SK-N-SH (cell line): ENCODE measurements at regions not wholly inside any gene's neighbourhood (a gene's known extent, or its start where the extent isn't known, plus 50 kb on each side); places are given as distances from the start of the nearest gene placed in this dataset.

Source experiments
- CTCF ChIA-PET: fragments of 300-600, 350-600 bp; formaldehyde crosslinking; extraction: SDS; loops from one replicate; lab custom pipeline; 2021; lab: Yijun Ruan, JAX
- POLR2A ChIA-PET: fragments of 350-600 bp; sonication (Branson Sonifier 250); formaldehyde crosslinking; extraction: SDS; loops from one replicate; lab custom pipeline; 2020; ENCODE audit warnings: antibody characterized with exemption, inconsistent platforms; lab: Yijun Ruan, JAX
- DNase-seq: peaks from one replicate; pipeline ENCODE4 v3.0.0; 2012
- H2AFZ ChIP-seq: fragments of 200-600 bp; sonication (generic); 2 replicates; pipeline ENCODE4 v1.8.1; 2016; ENCODE audit warnings: antibody characterized with exemption, mild to moderate bottlenecking, low read depth
- H3F3A ChIP-seq: fragments of 200-600 bp; sonication (generic); replicated peaks from 2 replicates; pipeline ENCODE3; 2016; ENCODE audit warnings: antibody characterized with exemption, mild to moderate bottlenecking; ENCODE audit not compliant: insufficient read depth
- H3K27ac ChIP-seq, 2 experiments: fragments of 200-500 bp in 1 of 2; fragments of 200-600 bp in 1 of 2; sonication (Bioruptor generic) in 1 of 2; sonication (generic), shearing (Covaris generic) in 1 of 2; 2 replicates each; pipeline versions ENCODE4 v1.5.1 to v1.6.1; 2014 to 2016; ENCODE audit warnings: low read depth in 2 of 2, inconsistent platforms in 1 of 2, low read length in 1 of 2, mild to moderate bottlenecking in 1 of 2, mixed read lengths in 1 of 2
- H3K27me3 ChIP-seq: fragments of 200-600 bp; sonication (generic), shearing (Covaris generic); 2 replicates; pipeline ENCODE4 v1.6.1; 2016; ENCODE audit warnings: mixed run types; ENCODE audit not compliant: insufficient read depth
- H3K36me3 ChIP-seq, 2 experiments: fragments of 200-500 bp in 1 of 2; fragments of 200-600 bp in 1 of 2; sonication (Bioruptor generic) in 1 of 2; sonication (generic) in 1 of 2; replicated peaks in 1 of 2; 2 replicates each; pipeline versions ENCODE3 to v1.5.1; 2014 to 2016; ENCODE audit warnings: low read length in 1 of 2, mild to moderate bottlenecking in 1 of 2; ENCODE audit not compliant: insufficient read depth in 2 of 2, control insufficient read depth in 1 of 2
- H3K4me1 ChIP-seq, 2 experiments: fragments of 200-500 bp in 1 of 2; fragments of 200-600 bp in 1 of 2; sonication (Bioruptor generic) in 1 of 2; sonication (generic), shearing (Covaris generic) in 1 of 2; 2 replicates each; pipeline versions ENCODE4 v1.5.1 to v1.6.1; 2014 to 2016; ENCODE audit warnings: low read depth in 1 of 2, low read length in 1 of 2, mixed run types in 1 of 2; ENCODE audit not compliant: insufficient read depth in 2 of 2, control insufficient read depth in 1 of 2
- H3K4me2 ChIP-seq: fragments of 200-600 bp; sonication (generic), shearing (Covaris generic); 2 replicates; pipeline ENCODE4 v1.6.1; 2017; ENCODE audit warnings: mixed run types
- H3K4me3 ChIP-seq, 2 experiments: fragments of 200-500 bp in 1 of 2; fragments of 200-600 bp in 1 of 2; sonication (Bioruptor generic) in 1 of 2; sonication (generic), shearing (Covaris generic) in 1 of 2; 2 replicates each; pipeline versions ENCODE4 v1.5.1 to v1.8.1; 2014 to 2016; ENCODE audit warnings: low read depth in 2 of 2, inconsistent platforms in 1 of 2, low read length in 1 of 2, mild to moderate bottlenecking in 1 of 2, mixed read lengths in 1 of 2, moderate library complexity in 1 of 2
- H3K79me2 ChIP-seq: fragments of 200-600 bp; sonication (generic); 2 replicates; pipeline ENCODE4 v1.8.1; 2017; ENCODE audit warnings: mild to moderate bottlenecking; ENCODE audit not compliant: insufficient read depth
- H3K9ac ChIP-seq: fragments of 200-600 bp; sonication (generic); 2 replicates; pipeline ENCODE4 v1.6.1; 2017; ENCODE audit warnings: mixed run types
- H3K9me2 ChIP-seq: fragments of 200-600 bp; sonication (generic); 2 replicates; pipeline ENCODE4 v1.6.1; 2017; ENCODE audit warnings: mixed run types
- H3K9me3 ChIP-seq: fragments of 200-600 bp; sonication (generic); 2 replicates; pipeline ENCODE4 v1.6.1; 2017; ENCODE audit warnings: mixed run types, mild to moderate bottlenecking, moderate library complexity
- H4K20me1 ChIP-seq: fragments of 200-600 bp; sonication (generic); 2 replicates; pipeline ENCODE4 v1.6.1; 2017; ENCODE audit warnings: mild to moderate bottlenecking, mixed run types; ENCODE audit not compliant: insufficient read depth
- CHD2 ChIP-seq: fragments of 150-350 bp; IDR thresholded peaks from 2 replicates; pipeline ENCODE4 v1.6.1; 2018; ENCODE audit warnings: low read length; ENCODE audit not compliant: partially characterized antibody
- FOSL2 ChIP-seq: IDR thresholded peaks from 2 replicates; pipeline ENCODE4 v1.4.0; 2012; ENCODE audit warnings: low read depth, mild to moderate bottlenecking, moderate library complexity, borderline replicate concordance
- FOXJ3 ChIP-seq: sonication (generic); formaldehyde crosslinking; IDR thresholded peaks from 2 replicates; pipeline ENCODE4 v1.5.1; 2020; ENCODE audit warnings: mild to moderate bottlenecking, missing genetic modification reagents
- FOXM1 ChIP-seq: IDR thresholded peaks from 2 replicates; pipeline ENCODE4 v1.4.0; 2012; ENCODE audit warnings: low read depth, mild to moderate bottlenecking
- GABPA ChIP-seq: IDR thresholded peaks from 2 replicates; pipeline ENCODE4 v1.4.0; 2012; ENCODE audit warnings: low read depth, mild to moderate bottlenecking
- JUND ChIP-seq: IDR thresholded peaks from 2 replicates; pipeline ENCODE4 v1.4.0; 2012
- MAX ChIP-seq: IDR thresholded peaks from 2 replicates; pipeline ENCODE4 v1.4.0; 2012; ENCODE audit warnings: low read depth
- MEF2A ChIP-seq: IDR thresholded peaks from 2 replicates; pipeline ENCODE4 v1.4.0; 2012; ENCODE audit warnings: low read depth, borderline replicate concordance
- NFIC ChIP-seq: IDR thresholded peaks from 2 replicates; pipeline ENCODE4 v1.4.0; 2012; ENCODE audit warnings: borderline replicate concordance
- RAD21 ChIP-seq: IDR thresholded peaks from 2 replicates; pipeline ENCODE4 v1.6.1; 2012; ENCODE audit warnings: mild to moderate bottlenecking, low read length
- RCOR1 ChIP-seq: fragments of 150-350 bp; IDR thresholded peaks from 2 replicates; pipeline ENCODE4 v1.6.1; 2017; ENCODE audit warnings: antibody characterized with exemption, low read length
- RFX5 ChIP-seq: IDR thresholded peaks from 2 replicates; pipeline ENCODE4 v1.6.1; 2012; ENCODE audit warnings: mild to moderate bottlenecking, improper control_type of control experiment, low read length
- SMC3 ChIP-seq: IDR thresholded peaks from 2 replicates; pipeline ENCODE4 v1.6.1; 2012; ENCODE audit warnings: low read depth, low read length, improper control_type of control experiment
- TAF1 ChIP-seq: IDR thresholded peaks from 2 replicates; pipeline ENCODE4 v1.6.1; 2012; ENCODE audit warnings: low read depth, mild to moderate bottlenecking, low read length, moderate library complexity, borderline replicate concordance
- TEAD4 ChIP-seq: IDR thresholded peaks from 2 replicates; pipeline ENCODE4 v1.4.0; 2012; ENCODE audit warnings: mild to moderate bottlenecking, borderline replicate concordance; ENCODE audit not compliant: insufficient read depth
- YY1 ChIP-seq: IDR thresholded peaks from 2 replicates; pipeline ENCODE4 v1.4.0; 2012; ENCODE audit warnings: low read depth, mild to moderate bottlenecking
- WGBS: methylation state at CpG from one replicate; pipeline ENCODE4 v1.1.6; 2017; ENCODE audit warnings: low lambda C conversion rate; 5-methylcytosine and 5-hydroxymethylcytosine counted together
- TF ChIP-seq, protein P1 (sequence below): IDR thresholded peaks from 2 replicates; pipeline ENCODE4 v1.4.0; 2012; ENCODE audit warnings: low read depth, borderline replicate concordance
- TF ChIP-seq, protein P2 (sequence below): fragments of 150-350 bp; IDR thresholded peaks from 2 replicates; pipeline ENCODE4 v1.6.1; 2017; ENCODE audit warnings: antibody characterized with exemption, low read length, low read depth, borderline replicate concordance

DNA sequence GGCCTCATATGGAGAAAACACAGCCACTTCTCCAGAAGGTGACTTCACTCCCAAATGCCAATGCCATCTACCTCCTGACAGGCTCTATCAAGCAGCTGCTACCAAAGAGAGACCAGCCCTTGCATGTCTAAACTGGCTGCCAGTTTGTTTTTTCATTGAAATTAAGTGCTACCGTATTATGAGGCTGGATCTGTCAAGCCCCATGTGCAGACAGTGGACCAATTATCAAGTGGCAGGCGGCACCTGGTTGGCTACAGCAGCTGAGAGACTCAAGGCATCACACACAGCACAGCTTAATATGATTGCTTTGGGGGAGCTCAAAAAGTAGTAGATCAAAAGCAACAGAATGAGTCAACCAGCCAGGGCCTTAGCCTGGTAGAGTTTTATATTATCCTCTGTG, 1293.0 kb upstream of the TENM4 start:
- ChIA-PET CTCF (no interaction called here), POLR2A (no interaction called here)
- no peaks in the 10 kb centered on the region for H3F3A ChIP-seq
- H3K4me1 ChIP-seq: no peaks in the 10 kb centered on the region
- no peaks in the 10 kb centered on the region for H4K20me1 ChIP-seq
- TF ChIP-seq JUND (no peak), FOXM1 (no peak)
- H3K9me2 ChIP-seq: no peaks in the 10 kb centered on the region
- no peaks in the 10 kb centered on the region for H3K36me3 ChIP-seq
- H3K4me2 ChIP-seq: no peak overlapping the region
- no peak for DNase-seq
- no peak overlapping the region for H2AFZ ChIP-seq
- no peak overlapping the region for H3K4me3 ChIP-seq
- no peak overlapping the region for H3K9ac ChIP-seq
- no peaks in the 10 kb centered on the region for H3K79me2 ChIP-seq
- 33% methylated on average over 1 of the region's 2 CpGs for WGBS
- H3K27ac ChIP-seq: no peak overlapping the region
- no peaks in the 10 kb centered on the region for H3K27me3 ChIP-seq
- no peaks in the 10 kb centered on the region for H3K9me3 ChIP-seq

DNA sequence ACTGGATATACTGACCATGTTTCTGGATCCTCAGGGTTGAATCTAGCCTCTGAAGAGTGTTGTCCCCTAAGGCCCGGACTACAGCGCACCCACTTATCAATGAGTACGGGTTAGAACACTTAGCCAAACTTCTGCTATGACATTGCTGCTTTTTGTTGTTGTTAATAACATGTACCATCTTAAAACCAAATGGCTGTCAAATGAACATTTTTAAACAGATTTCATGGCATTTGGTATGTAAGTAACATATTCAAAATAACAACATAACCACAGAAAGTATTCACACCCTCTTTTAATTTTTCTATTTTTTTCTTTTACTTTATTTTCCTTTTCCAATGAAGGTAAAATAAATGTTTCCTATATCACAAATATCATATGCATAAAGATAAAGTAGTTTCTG, 1292.5 kb upstream of the TENM4 start:
- ChIA-PET CTCF (no interaction called here), POLR2A (no interaction called here)
- H3K79me2 ChIP-seq: no peaks in the 10 kb centered on the region
- H3K9ac ChIP-seq: no peak overlapping the region
- 45% methylated on average over 3 of the region's 3 CpGs for WGBS
- H3F3A ChIP-seq: no peaks in the 10 kb centered on the region
- no peak for TF ChIP-seq FOSL2
- no peak for TF ChIP-seq YY1
- TF ChIP-seq FOXJ3: no peak
- TF ChIP-seq MEF2A: no peak
- no peak for TF ChIP-seq TEAD4
- TF ChIP-seq MAX: no peak
- TF ChIP-seq RCOR1: no peak
- TF ChIP-seq RFX5: no peak
- no peak for TF ChIP-seq CHD2
- TF ChIP-seq, protein P1, sequence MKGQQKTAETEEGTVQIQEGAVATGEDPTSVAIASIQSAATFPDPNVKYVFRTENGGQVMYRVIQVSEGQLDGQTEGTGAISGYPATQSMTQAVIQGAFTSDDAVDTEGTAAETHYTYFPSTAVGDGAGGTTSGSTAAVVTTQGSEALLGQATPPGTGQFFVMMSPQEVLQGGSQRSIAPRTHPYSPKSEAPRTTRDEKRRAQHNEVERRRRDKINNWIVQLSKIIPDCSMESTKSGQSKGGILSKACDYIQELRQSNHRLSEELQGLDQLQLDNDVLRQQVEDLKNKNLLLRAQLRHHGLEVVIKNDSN: no peak
- no peak for TF ChIP-seq TAF1
- no peak for TF ChIP-seq RAD21
- TF ChIP-seq GABPA: no peak
- no peak for TF ChIP-seq NFIC
- no peak for TF ChIP-seq SMC3
- TF ChIP-seq, protein P2, sequence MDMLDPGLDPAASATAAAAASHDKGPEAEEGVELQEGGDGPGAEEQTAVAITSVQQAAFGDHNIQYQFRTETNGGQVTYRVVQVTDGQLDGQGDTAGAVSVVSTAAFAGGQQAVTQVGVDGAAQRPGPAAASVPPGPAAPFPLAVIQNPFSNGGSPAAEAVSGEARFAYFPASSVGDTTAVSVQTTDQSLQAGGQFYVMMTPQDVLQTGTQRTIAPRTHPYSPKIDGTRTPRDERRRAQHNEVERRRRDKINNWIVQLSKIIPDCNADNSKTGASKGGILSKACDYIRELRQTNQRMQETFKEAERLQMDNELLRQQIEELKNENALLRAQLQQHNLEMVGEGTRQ: no peak
- no peaks in the 10 kb centered on the region for H3K4me1 ChIP-seq
- no peak overlapping the region for H3K4me3 ChIP-seq
- H4K20me1 ChIP-seq: no peaks in the 10 kb centered on the region
- H2AFZ ChIP-seq: no peak overlapping the region
- H3K9me3 ChIP-seq: no peaks in the 10 kb centered on the region
- no peak overlapping the region for H3K27ac ChIP-seq
- no peaks in the 10 kb centered on the region for H3K27me3 ChIP-seq
- DNase-seq: no peak
- no peaks in the 10 kb centered on the region for H3K9me2 ChIP-seq
- no peaks in the 10 kb centered on the region for H3K36me3 ChIP-seq
- no peak overlapping the region for H3K4me2 ChIP-seq
